ENCODE measurements at regions not wholly inside any gene's neighbourhood (a gene's known extent, or its start where the extent isn't known, plus 50 kb on each side); places are given as distances from the start of the nearest gene placed in this dataset.

GRCh38 chr2:176845718-176846117 is 366.9 kb upstream of the HNRNPA3 start:
- Histone ChIP-seq H4K20me1 (ENCODE audit: low read length) (no peaks in the 10 kb centered on the region), H2AFZ (ENCODE audit: low read length) (no peak overlapping the region), H3K9me2 (replicated peaks; ENCODE audit: low read length) (no peaks in the 10 kb centered on the region), H3K4me1 (ENCODE audit: insufficient read depth, low read length) (no peaks in the 10 kb centered on the region), H3K27me3 (ENCODE audit: low read length) (peaks cover 46% of the 10 kb centered on the region; the same call in 1 of the 2 replicates), H3K79me2 (ENCODE audit: low read length) (no peaks in the 10 kb centered on the region), H3K9ac (ENCODE audit: low read length) (no peak overlapping the region), H3K4me2 (ENCODE audit: low read length) (no peak overlapping the region), H3K36me3 (ENCODE audit: low read depth, low read length) (no peaks in the 10 kb centered on the region), H3K9me3 (ENCODE audit: low read length) (no peaks in the 10 kb centered on the region), H3K27ac (ENCODE audit: low read length) (no peak overlapping the region), H3F3A (ENCODE audit: low read length, unreplicated experiment) (no peaks in the 10 kb centered on the region), H3K4me3 (ENCODE audit: low read length) (no peak overlapping the region)
- intact Hi-C loops (cut with micrococcal nuclease): no loop called here
- no TSS peak for BruUV-seq (replicated peaks)
- DNase-seq (no peak), ATAC-seq (no peak)
- TF ChIP-seq CTCF (conservative IDR thresholded peaks at IDR 0.05; ENCODE audit: low read depth, low read length): no peak
- TF ChIP-seq EZH2 (IDR thresholded peaks at IDR 0.05; ENCODE audit: low read length, unreplicated experiment): no peak
- no peak for TF ChIP-seq EZH2phosphoT487 (IDR thresholded peaks at IDR 0.05; ENCODE audit: borderline replicate concordance, low read length)
- CTCF ChIA-PET: no interaction called here
- POLR2A ChIA-PET (ENCODE audit: unreplicated experiment): no interaction called here

DNA sequence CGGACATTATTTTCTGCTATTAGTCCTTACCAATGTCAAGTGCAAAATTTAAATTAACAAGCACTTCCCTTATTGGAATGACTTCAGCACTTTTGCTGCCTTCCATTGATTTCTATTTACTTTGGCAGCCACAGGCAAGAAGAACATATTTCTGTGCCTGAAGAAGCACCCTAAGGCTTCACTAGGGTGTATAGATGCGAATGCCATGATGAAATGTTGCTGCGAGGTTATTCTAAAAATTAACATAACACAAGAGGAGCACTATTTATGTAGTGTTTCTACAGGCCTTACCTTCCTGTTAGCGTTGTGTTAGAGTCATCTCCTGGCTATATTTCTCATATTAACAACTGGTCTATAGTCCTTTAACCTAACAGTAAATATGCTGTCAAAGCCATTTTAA is 365.0 kb upstream of the HNRNPA3 start:
- Histone ChIP-seq H3K79me2 (ENCODE audit: low read length) (no peaks in the 10 kb centered on the region), H3K9ac (ENCODE audit: low read length) (no peak overlapping the region), H3K9me3 (ENCODE audit: low read length) (no peaks in the 10 kb centered on the region), H3K27me3 (ENCODE audit: low read length) (peaks cover 41% of the 10 kb centered on the region; the same call in 1 of the 2 replicates), H3K4me1 (ENCODE audit: insufficient read depth, low read length) (no peaks in the 10 kb centered on the region), H3K27ac (ENCODE audit: low read length) (no peak overlapping the region), H3K4me2 (ENCODE audit: low read length) (no peak overlapping the region), H2AFZ (ENCODE audit: low read length) (no peak overlapping the region), H3F3A (ENCODE audit: low read length, unreplicated experiment) (no peaks in the 10 kb centered on the region), H3K9me2 (replicated peaks; ENCODE audit: low read length) (no peaks in the 10 kb centered on the region), H4K20me1 (ENCODE audit: low read length) (no peaks in the 10 kb centered on the region), H3K36me3 (ENCODE audit: low read depth, low read length) (no peaks in the 10 kb centered on the region), H3K4me3 (ENCODE audit: low read length) (no peak overlapping the region)
- no peak for ATAC-seq
- TF ChIP-seq EZH2phosphoT487 (IDR thresholded peaks at IDR 0.05; ENCODE audit: borderline replicate concordance, low read length): no peak
- no peak for TF ChIP-seq EZH2 (IDR thresholded peaks at IDR 0.05; ENCODE audit: low read length, unreplicated experiment)
- no peak for TF ChIP-seq CTCF (conservative IDR thresholded peaks at IDR 0.05; ENCODE audit: low read depth, low read length)
- DNase-seq: no peak
- CTCF ChIA-PET: no interaction called here
- POLR2A ChIA-PET (ENCODE audit: unreplicated experiment): no interaction called here
- intact Hi-C loops (cut with micrococcal nuclease): no loop called here
- no TSS peak for BruUV-seq (replicated peaks)

- Histone ChIP-seq H3K9me2 (replicated peaks; ENCODE audit: low read length) (no peaks in the 10 kb centered on the region), H4K20me1 (ENCODE audit: low read length) (no peaks in the 10 kb centered on the region), H3K4me2 (ENCODE audit: low read length) (no peak overlapping the region), H3K4me3 (ENCODE audit: low read length) (no peak overlapping the region), H3K4me1 (ENCODE audit: insufficient read depth, low read length) (no peaks in the 10 kb centered on the region), H3K79me2 (ENCODE audit: low read length) (no peaks in the 10 kb centered on the region), H3K36me3 (ENCODE audit: low read depth, low read length) (no peaks in the 10 kb centered on the region), H3K27me3 (ENCODE audit: low read length) (peaks cover 36% of the 10 kb centered on the region; the same call in 1 of the 2 replicates), H3K27ac (ENCODE audit: low read length) (no peak overlapping the region), H3F3A (ENCODE audit: low read length, unreplicated experiment) (no peaks in the 10 kb centered on the region), H3K9ac (ENCODE audit: low read length) (no peak overlapping the region), H3K9me3 (ENCODE audit: low read length) (no peaks in the 10 kb centered on the region), H2AFZ (ENCODE audit: low read length) (no peak overlapping the region)
- no peak for ATAC-seq
- TF ChIP-seq EZH2 (IDR thresholded peaks at IDR 0.05; ENCODE audit: low read length, unreplicated experiment) (no peak), EZH2phosphoT487 (IDR thresholded peaks at IDR 0.05; ENCODE audit: borderline replicate concordance, low read length) (no peak), CTCF (conservative IDR thresholded peaks at IDR 0.05; ENCODE audit: low read depth, low read length) (no peak)
- no peak for DNase-seq
- intact Hi-C loops (cut with micrococcal nuclease): no loop called here
- ChIA-PET POLR2A (ENCODE audit: unreplicated experiment) (no interaction called here), CTCF (no interaction called here)
- no TSS peak for BruUV-seq (replicated peaks)
These were observed 363.8 kb upstream of the HNRNPA3 start for GRCh38 chr2:176848844-176849243.
